ENCODE measurements at regions not wholly inside any gene's neighbourhood (a gene's known extent, or its start where the extent isn't known, plus 50 kb on each side); places are given as distances from the start of the nearest gene placed in this dataset.

- Mint-ChIP-seq H3K4me1 (peaks cover 5% of the 10 kb centered on the region), H3K27me3 (ENCODE audit: low read depth, poor library complexity) (peaks cover 8% of the 10 kb centered on the region), H3K9me3 (peaks cover 15% of the 10 kb centered on the region), H3K4me3 (no peak overlapping the region), H3K36me3 (ENCODE audit: low read depth) (peaks cover 4% of the 10 kb centered on the region), H3K27ac (no peak overlapping the region)
- DNase-seq: no peak
- TF ChIP-seq CTCF (IDR thresholded peaks at IDR 0.05): no peak
Measured at GRCh38 chr3:147152476-147152875, 253.9 kb downstream of the ZIC4 start.

- Mint-ChIP-seq H3K4me3 (no peak overlapping the region), H3K9me3 (no peaks in the 10 kb centered on the region), H3K27ac (no peak overlapping the region), H3K36me3 (ENCODE audit: low read depth) (no peaks in the 10 kb centered on the region), H3K27me3 (ENCODE audit: low read depth, poor library complexity) (no peaks in the 10 kb centered on the region), H3K4me1 (no peaks in the 10 kb centered on the region)
- DNase-seq: no peak
- TF ChIP-seq CTCF (IDR thresholded peaks at IDR 0.05): no peak
Measured at GRCh38 chr3:147141516-147142288, 264.6 kb downstream of the ZIC4 start.

GRCh38 chr3:147139341-147139740, 267.0 kb downstream of the ZIC4 start:
- Mint-ChIP-seq H3K4me1 (no peaks in the 10 kb centered on the region), H3K27ac (no peak overlapping the region), H3K4me3 (no peak overlapping the region), H3K27me3 (ENCODE audit: low read depth, poor library complexity) (no peaks in the 10 kb centered on the region), H3K36me3 (ENCODE audit: low read depth) (no peaks in the 10 kb centered on the region), H3K9me3 (no peaks in the 10 kb centered on the region)
- DNase-seq: no peak
- no peak for TF ChIP-seq CTCF (IDR thresholded peaks at IDR 0.05)

GRCh38 chr3:147132168-147132567, 274.2 kb downstream of the ZIC4 start:
- H3K36me3 Mint-ChIP-seq (ENCODE audit: low read depth): no peaks in the 10 kb centered on the region
- peaks cover 1% of the 10 kb centered on the region for H3K27me3 Mint-ChIP-seq (ENCODE audit: low read depth, poor library complexity)
- no peak overlapping the region for H3K27ac Mint-ChIP-seq
- H3K4me3 Mint-ChIP-seq: no peak overlapping the region
- no peaks in the 10 kb centered on the region for H3K4me1 Mint-ChIP-seq
- H3K9me3 Mint-ChIP-seq: peaks cover 25% of the 10 kb centered on the region
- TF ChIP-seq CTCF (IDR thresholded peaks at IDR 0.05): no peak
- no peak for DNase-seq

- no peak overlapping the region for H3K27ac Mint-ChIP-seq
- H3K4me1 Mint-ChIP-seq: no peaks in the 10 kb centered on the region
- H3K36me3 Mint-ChIP-seq (ENCODE audit: low read depth): no peaks in the 10 kb centered on the region
- TF ChIP-seq CTCF (IDR thresholded peaks at IDR 0.05): no peak
- peaks cover 4% of the 10 kb centered on the region for H3K27me3 Mint-ChIP-seq (ENCODE audit: low read depth, poor library complexity)
- H3K9me3 Mint-ChIP-seq: peaks cover 25% of the 10 kb centered on the region
- no peak overlapping the region for H3K4me3 Mint-ChIP-seq
- no peak for DNase-seq
Measured at GRCh38 chr3:147130461-147130860, 275.9 kb downstream of the ZIC4 start.

GRCh38 chr3:147129665-147130064, 276.7 kb downstream of the ZIC4 start:
- TF ChIP-seq CTCF (IDR thresholded peaks at IDR 0.05): no peak
- Mint-ChIP-seq H3K4me1 (no peaks in the 10 kb centered on the region), H3K9me3 (peaks cover 25% of the 10 kb centered on the region), H3K27me3 (ENCODE audit: low read depth, poor library complexity) (peaks cover 4% of the 10 kb centered on the region), H3K36me3 (ENCODE audit: low read depth) (no peaks in the 10 kb centered on the region), H3K4me3 (no peak overlapping the region), H3K27ac (no peak overlapping the region)
- no peak for DNase-seq

Data from nephron progenitor cell (in vitro differentiated cells).